GM12892 (cell line): ENCODE measurements at regions not wholly inside any gene's neighbourhood (a gene's known extent, or its start where the extent isn't known, plus 50 kb on each side); places are given as distances from the start of the nearest gene placed in this dataset.

Experiments used
- POLR2AphosphoS5 ChIP-seq: IDR thresholded peaks from 2 replicates; pipeline ENCODE4 v1.6.1; 2011; ENCODE audit warnings: low read depth, low read length, control low read depth
- TAF1 ChIP-seq: IDR thresholded peaks from 2 replicates; pipeline ENCODE4 v1.6.1; 2011; ENCODE audit warnings: low read depth, mild to moderate bottlenecking, control low read depth, low read length, borderline replicate concordance

GRCh38 chr9:8136477-8136876, 336.9 kb upstream of the DMAC1 start:
- no peak for TF ChIP-seq TAF1
- no peak for TF ChIP-seq POLR2AphosphoS5
